Activated T-cell treated with anti-CD3 and anti-CD28 coated beads, Interleukin-2, amount 50 U/mL, for 72 hours (primary cell): ENCODE measurements at regions not wholly inside any gene's neighbourhood (a gene's known extent, or its start where the extent isn't known, plus 50 kb on each side); places are given as distances from the start of the nearest gene placed in this dataset.

Experiments used
- ATAC-seq, 2 donors: fragments of 150-1000 bp; cut with Tn5 transposase; replicated peaks in 1 of 2; 2 replicates each; pipeline ENCODE4 v1.10.0; 2021; ENCODE audit warnings: moderate library complexity in 2 of 2, mild to moderate bottlenecking in 1 of 2
- DNase-seq, 2 donors: peaks; one replicate each; pipeline ENCODE4 v3.0.0; 2021 to 2022; ENCODE audit warnings: mixed read lengths in 1 of 2
- H3K27ac Mint-ChIP-seq: one replicate; pipeline ENCODE4 v1.8.0; 2022; ENCODE audit warnings: mild to moderate bottlenecking, moderate library complexity, mixed read lengths
- H3K27me3 Mint-ChIP-seq: one replicate; pipeline ENCODE4 v1.8.0; 2022; ENCODE audit warnings: low read depth, mixed read lengths
- H3K36me3 Mint-ChIP-seq, 2 donors: one replicate each; pipeline ENCODE4 v1.8.0; 2022; ENCODE audit warnings: mixed read lengths in 2 of 2, mild to moderate bottlenecking in 1 of 2; ENCODE audit not compliant: insufficient read depth in 2 of 2
- H3K4me1 Mint-ChIP-seq: one replicate; pipeline ENCODE4 v1.8.0; 2022; ENCODE audit warnings: low read depth, mixed read lengths
- H3K4me3 Mint-ChIP-seq, 2 donors: one replicate each; pipeline ENCODE4 v1.8.0; 2022; ENCODE audit warnings: mild to moderate bottlenecking in 2 of 2, mixed read lengths in 2 of 2, moderate library complexity in 2 of 2
- H3K9me3 Mint-ChIP-seq, 2 donors: one replicate each; pipeline ENCODE4 v1.8.0; 2022; ENCODE audit warnings: mixed read lengths in 2 of 2

GRCh38 chr14:95419569-95419968, 96.9 kb downstream of the SYNE3 start:
- Mint-ChIP-seq H3K4me3 (no peak overlapping the region), H3K9me3 (peaks cover 5 to 9% of the 10 kb centered on the region in 2 donors), H3K36me3 (peaks cover 22 to 36% of the 10 kb centered on the region in 2 donors), H3K27me3 (no peaks in the 10 kb centered on the region), H3K27ac (no peak overlapping the region), H3K4me1 (no peaks in the 10 kb centered on the region)
- DNase-seq (no peak), ATAC-seq (no peak)

DNA sequence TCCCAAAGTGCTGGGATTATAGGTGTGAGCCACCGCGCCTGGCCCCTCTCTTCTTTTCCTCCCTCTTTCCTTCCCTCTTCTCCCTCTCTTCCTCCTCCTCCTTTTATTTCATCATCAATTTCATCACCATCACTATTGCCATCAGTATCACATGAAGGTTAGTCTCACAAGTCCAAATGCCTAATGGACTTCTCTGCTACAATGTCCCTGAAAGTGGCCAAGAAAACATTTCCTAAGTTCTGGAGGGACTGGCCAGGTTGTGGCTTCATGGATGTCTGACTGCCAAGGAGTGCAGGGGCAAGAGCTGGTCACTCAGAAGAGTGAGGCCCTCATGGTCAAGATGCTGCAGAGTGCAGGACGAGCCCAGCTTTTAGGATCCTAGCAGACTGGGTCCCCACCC, 97.6 kb downstream of the SYNE3 start:
- DNase-seq = no peak
- H3K4me3 Mint-ChIP-seq = no peak overlapping the region
- no peaks in the 10 kb centered on the region for H3K27me3 Mint-ChIP-seq
- H3K9me3 Mint-ChIP-seq = peaks cover 5 to 9% of the 10 kb centered on the region in 2 donors
- H3K27ac Mint-ChIP-seq = no peak overlapping the region
- H3K4me1 Mint-ChIP-seq = no peaks in the 10 kb centered on the region
- no peak for ATAC-seq
- H3K36me3 Mint-ChIP-seq = peaks cover 20 to 36% of the 10 kb centered on the region in 2 donors

- no peaks in the 10 kb centered on the region for H3K27me3 Mint-ChIP-seq
- DNase-seq = no peak
- no peak overlapping the region for H3K27ac Mint-ChIP-seq
- H3K4me1 Mint-ChIP-seq = no peaks in the 10 kb centered on the region
- H3K36me3 Mint-ChIP-seq = peaks cover 19 to 36% of the 10 kb centered on the region in 2 donors
- ATAC-seq = no peak
- peaks cover 5 to 9% of the 10 kb centered on the region in 2 donors for H3K9me3 Mint-ChIP-seq
- H3K4me3 Mint-ChIP-seq = no peak overlapping the region
Measured at GRCh38 chr14:95417492-95417891, 97.8 kb upstream of the CLMN start.

GRCh38 chr14:95415993-95416392, 96.3 kb upstream of the CLMN start:
- Mint-ChIP-seq H3K4me3 (no peak overlapping the region), H3K27me3 (no peaks in the 10 kb centered on the region), H3K4me1 (no peaks in the 10 kb centered on the region), H3K36me3 (peaks cover 14 to 22% of the 10 kb centered on the region in 2 donors), H3K9me3 (peaks cover 0 to 6% of the 10 kb centered on the region in 2 donors), H3K27ac (no peak overlapping the region)
- ATAC-seq (no peak), DNase-seq (no peak)

DNA sequence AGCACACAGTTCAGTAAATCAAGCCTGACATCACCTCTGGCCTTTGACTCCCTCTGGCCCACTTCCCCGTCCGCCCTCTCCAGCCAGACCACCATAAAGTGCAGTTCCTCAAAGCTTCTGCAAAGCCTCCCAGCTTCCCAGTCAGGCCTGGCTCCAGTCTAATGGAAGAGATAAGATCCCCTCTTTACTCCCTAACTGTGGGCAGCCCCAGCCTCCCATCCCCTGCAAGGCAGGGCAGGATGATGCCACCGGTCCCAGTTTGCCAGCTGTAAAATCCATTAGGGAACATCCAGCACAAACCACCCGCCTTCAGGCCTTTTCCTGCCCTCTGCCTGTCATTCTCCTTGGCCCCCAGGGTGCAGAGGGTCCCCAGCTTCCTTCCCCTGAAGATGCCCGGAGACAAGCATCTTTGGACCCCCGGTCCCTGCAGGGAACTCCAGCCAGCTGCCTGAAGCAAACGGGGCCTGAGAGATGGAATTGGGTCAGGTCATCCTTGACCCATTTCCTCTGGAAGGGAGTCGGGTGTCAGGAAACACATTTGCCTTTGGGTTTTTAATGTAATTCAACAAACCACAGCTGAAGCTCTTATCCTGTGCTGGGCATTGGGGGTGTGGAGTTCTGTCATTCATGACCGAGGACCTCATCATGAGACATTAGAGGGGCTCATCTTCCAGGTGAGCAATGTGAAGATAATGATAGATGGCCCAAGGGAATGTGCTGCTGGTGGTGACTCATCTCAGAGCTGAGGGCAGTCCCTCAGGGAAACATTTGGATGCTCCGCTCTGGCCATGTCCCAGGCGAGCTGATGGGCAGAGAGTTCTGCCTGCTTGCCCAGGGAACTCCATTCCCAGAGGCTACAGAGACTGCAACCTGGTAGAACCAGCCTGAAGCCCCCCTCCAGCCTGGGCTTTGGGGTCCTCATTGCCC, 93.8 kb upstream of the CLMN start:
- Mint-ChIP-seq H3K27me3 (no peaks in the 10 kb centered on the region), H3K9me3 (no peaks in the 10 kb centered on the region), H3K4me1 (no peaks in the 10 kb centered on the region), H3K27ac (no peak overlapping the region), H3K36me3 (peaks cover 6 to 9% of the 10 kb centered on the region in 2 donors), H3K4me3 (no peak overlapping the region)
- ATAC-seq (no peak), DNase-seq (no peak)

GRCh38 chr14:95410838-95411237, 91.1 kb upstream of the CLMN start:
- Mint-ChIP-seq H3K4me1 (no peaks in the 10 kb centered on the region), H3K9me3 (no peaks in the 10 kb centered on the region), H3K36me3 (no peaks in the 10 kb centered on the region), H3K27ac (no peak overlapping the region), H3K27me3 (no peaks in the 10 kb centered on the region), H3K4me3 (no peak overlapping the region)
- ATAC-seq (no peak), DNase-seq (no peak)

DNA sequence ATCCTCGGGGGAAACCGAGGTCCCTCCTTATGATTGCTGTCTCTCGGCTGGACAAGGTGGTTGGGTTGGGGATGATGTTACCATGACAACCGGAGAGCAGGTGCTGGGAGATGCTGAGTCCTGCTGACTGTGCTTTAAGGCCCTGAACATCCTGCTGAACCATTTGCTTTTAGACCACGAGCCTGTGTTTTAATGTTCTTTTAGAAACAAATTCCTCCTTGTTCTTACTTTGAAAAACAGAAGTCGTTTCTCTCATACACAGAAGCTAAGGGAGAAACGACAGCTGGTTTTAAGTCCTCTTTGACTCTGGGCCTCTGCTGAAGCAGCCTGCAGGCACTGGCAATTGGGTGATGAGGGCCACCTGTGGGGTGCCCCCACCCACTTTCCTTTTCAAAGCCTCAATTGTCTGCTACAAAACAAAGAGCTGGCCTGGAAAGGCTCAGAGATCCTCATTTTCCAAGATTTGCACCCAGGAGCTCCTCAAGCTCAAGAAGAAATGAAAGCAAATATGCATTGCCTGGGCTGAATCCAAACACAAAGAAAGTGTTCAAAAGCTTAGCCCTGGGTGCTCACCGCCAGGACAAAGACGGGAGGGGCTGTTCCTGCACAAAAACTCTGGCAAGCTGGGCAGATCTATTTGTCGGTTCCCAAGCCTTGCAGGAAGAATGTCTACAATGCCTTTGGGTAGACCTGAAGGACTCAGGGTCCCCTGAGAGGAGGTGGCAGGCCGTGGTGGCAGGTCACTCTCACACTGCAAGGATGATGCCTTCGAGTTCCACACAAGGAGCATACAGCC, 90.0 kb upstream of the CLMN start:
- H3K4me1 Mint-ChIP-seq = no peaks in the 10 kb centered on the region
- H3K36me3 Mint-ChIP-seq = no peaks in the 10 kb centered on the region
- H3K27ac Mint-ChIP-seq = no peak overlapping the region
- no peaks in the 10 kb centered on the region for H3K27me3 Mint-ChIP-seq
- DNase-seq = no peak
- no peak for ATAC-seq
- no peak overlapping the region for H3K4me3 Mint-ChIP-seq
- H3K9me3 Mint-ChIP-seq = no peaks in the 10 kb centered on the region

DNA sequence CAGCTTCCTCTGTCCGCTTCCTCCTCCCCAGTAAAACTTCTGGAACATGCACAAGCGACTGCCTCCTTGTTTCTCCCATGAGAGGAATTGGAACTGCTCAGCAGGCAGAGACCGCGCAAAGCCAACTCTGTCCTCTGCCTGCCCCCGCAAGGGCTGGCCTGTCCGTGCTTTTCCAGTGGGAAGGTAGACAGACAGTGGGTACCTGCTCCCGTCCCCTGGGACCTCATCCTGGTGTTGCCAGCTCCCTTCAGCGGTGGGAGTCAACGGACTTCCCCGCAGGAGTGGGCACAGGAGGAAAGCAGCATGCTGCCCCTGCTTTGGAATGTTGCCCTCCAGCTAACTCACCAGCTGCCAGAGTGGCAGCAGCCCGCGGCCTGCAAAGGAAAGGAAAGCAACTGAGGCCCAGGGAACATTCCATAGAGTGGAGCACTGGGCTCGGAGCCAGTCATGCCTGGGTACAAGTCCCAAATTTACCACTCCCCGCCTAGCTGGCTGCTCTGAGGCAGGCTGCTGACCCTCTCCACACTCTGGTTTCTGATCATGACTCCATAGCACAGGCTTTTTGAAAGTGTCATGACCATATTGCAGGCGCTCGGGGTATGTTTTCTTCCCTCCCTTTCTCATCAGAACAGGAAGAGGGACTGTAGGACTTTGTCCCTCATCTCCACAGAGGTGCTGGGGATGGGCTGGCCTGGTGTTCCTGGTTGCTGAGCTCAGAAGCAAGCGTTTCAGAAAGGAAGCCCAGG, 89.2 kb upstream of the CLMN start:
- H3K27me3 Mint-ChIP-seq = no peaks in the 10 kb centered on the region
- DNase-seq (no peak), ATAC-seq (no peak)
- H3K9me3 Mint-ChIP-seq = no peaks in the 10 kb centered on the region
- H3K4me3 Mint-ChIP-seq = no peak overlapping the region
- H3K36me3 Mint-ChIP-seq = no peaks in the 10 kb centered on the region
- no peak overlapping the region for H3K27ac Mint-ChIP-seq
- no peaks in the 10 kb centered on the region for H3K4me1 Mint-ChIP-seq

DNA sequence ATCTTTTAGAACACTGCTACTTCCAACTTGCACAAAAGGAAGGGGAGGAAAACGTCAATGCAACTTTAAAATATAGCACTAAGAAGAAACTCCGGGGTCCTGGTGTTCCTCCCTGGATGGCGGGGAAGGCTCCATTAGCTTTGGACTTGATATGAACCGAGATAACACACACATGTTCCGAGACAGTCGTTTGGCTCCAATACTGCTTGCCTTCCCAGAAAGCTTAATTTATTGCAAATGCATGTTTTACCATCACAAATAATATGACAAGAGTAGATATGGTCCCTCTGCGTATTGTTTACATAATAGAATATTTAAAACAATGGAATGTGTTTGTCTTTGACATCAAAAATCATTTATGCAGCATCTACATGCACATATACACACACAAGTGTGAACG, 87.6 kb upstream of the CLMN start:
- ATAC-seq = no peak
- no peak for DNase-seq
- Mint-ChIP-seq H3K4me1 (no peaks in the 10 kb centered on the region), H3K4me3 (no peak overlapping the region), H3K36me3 (no peaks in the 10 kb centered on the region), H3K9me3 (no peaks in the 10 kb centered on the region), H3K27ac (no peak overlapping the region), H3K27me3 (no peaks in the 10 kb centered on the region)

DNA sequence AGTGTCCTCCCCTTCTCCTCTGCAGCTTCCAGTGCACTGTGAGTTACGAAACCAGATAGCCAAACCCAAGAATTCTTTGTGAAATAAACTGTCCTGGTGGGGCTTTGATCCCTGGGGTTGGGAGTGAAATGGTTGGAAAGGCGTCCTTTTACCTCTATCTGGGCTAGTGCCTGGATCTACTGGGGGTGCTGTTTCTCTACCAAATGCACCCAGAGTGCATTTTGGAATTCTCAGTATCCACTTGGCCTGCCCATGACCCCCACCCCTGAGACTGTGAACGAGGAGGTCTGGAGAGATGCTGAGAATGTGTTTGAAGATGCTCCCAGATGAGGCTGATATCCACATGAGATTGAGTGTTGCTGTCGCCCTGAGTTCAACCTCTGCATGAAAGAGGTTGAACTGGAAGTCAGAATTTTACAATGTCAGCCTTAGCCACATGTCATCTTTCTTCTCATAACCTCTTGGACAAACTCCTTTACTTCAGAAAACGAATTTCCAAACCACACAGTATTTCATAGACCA, 87.1 kb upstream of the CLMN start:
- DNase-seq (no peak), ATAC-seq (no peak)
- Mint-ChIP-seq H3K4me1 (no peaks in the 10 kb centered on the region), H3K27ac (no peak overlapping the region), H3K4me3 (no peak overlapping the region), H3K9me3 (no peaks in the 10 kb centered on the region), H3K27me3 (no peaks in the 10 kb centered on the region), H3K36me3 (no peaks in the 10 kb centered on the region)

DNA sequence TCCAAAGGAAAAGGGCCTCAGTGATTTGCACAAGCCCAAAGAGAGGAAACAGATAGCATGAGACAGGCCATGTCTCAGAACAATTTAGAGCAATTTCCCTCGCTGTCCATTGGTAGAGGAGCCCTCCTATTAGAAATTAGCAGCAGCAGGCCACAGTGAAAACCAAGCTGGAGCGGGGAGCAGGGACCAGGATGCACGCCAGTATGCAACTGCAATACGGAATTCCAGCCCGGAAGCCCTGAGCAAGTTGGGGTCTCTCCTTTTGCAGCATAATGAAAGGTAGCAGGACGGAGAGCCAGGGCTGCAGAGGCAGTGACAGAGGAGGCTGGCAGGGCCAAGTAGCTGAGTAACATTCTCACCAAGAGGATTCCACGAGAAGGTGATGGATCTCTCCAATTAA, 84.9 kb upstream of the CLMN start:
- ATAC-seq (no peak), DNase-seq (no peak)
- no peaks in the 10 kb centered on the region for H3K4me1 Mint-ChIP-seq
- no peaks in the 10 kb centered on the region for H3K9me3 Mint-ChIP-seq
- H3K36me3 Mint-ChIP-seq = no peaks in the 10 kb centered on the region
- H3K27ac Mint-ChIP-seq = no peak overlapping the region
- H3K27me3 Mint-ChIP-seq = no peaks in the 10 kb centered on the region
- no peak overlapping the region for H3K4me3 Mint-ChIP-seq

DNA sequence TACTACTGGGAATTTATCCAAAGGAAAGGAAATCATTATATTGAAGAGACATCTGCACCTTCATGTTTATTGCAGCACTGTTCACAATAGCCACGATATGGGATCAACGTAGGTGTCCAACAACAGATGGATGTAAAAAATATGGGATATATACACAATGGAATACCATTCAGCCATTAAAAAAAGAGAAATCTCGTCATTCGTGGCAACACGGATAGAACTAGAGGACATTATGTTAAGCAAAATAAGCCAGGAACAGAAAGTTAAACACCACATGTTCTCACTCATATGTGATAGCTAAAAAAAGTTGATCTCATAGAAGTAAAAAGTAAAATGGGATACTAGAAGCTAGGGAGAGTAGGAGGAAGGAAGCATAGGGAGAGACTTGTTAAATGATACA, 82.9 kb upstream of the CLMN start:
- no peaks in the 10 kb centered on the region for H3K4me1 Mint-ChIP-seq
- H3K27ac Mint-ChIP-seq = no peak overlapping the region
- DNase-seq (no peak), ATAC-seq (no peak)
- no peak overlapping the region for H3K4me3 Mint-ChIP-seq
- H3K9me3 Mint-ChIP-seq = no peaks in the 10 kb centered on the region
- no peaks in the 10 kb centered on the region for H3K27me3 Mint-ChIP-seq
- no peaks in the 10 kb centered on the region for H3K36me3 Mint-ChIP-seq

GRCh38 chr14:95402176-95402575, 82.5 kb upstream of the CLMN start:
- H3K4me1 Mint-ChIP-seq = no peaks in the 10 kb centered on the region
- H3K27ac Mint-ChIP-seq = no peak overlapping the region
- ATAC-seq (no peak), DNase-seq (no peak)
- no peaks in the 10 kb centered on the region for H3K36me3 Mint-ChIP-seq
- H3K4me3 Mint-ChIP-seq = no peak overlapping the region
- no peaks in the 10 kb centered on the region for H3K9me3 Mint-ChIP-seq
- no peaks in the 10 kb centered on the region for H3K27me3 Mint-ChIP-seq
